ENCODE measurements at regions not wholly inside any gene's neighbourhood (a gene's known extent, or its start where the extent isn't known, plus 50 kb on each side); places are given as distances from the start of the nearest gene placed in this dataset.

GRCh38 chr5:145697251-145697990 lies 137.7 kb downstream of the PRELID2 start (continued):
- TF ChIP-seq FOS (IDR thresholded peaks at IDR 0.05; ENCODE audit: low read depth, low read length): no peak
- TF ChIP-seq RAD21 (IDR thresholded peaks at IDR 0.05; ENCODE audit: low read length): peak; percentile 53

DNA sequence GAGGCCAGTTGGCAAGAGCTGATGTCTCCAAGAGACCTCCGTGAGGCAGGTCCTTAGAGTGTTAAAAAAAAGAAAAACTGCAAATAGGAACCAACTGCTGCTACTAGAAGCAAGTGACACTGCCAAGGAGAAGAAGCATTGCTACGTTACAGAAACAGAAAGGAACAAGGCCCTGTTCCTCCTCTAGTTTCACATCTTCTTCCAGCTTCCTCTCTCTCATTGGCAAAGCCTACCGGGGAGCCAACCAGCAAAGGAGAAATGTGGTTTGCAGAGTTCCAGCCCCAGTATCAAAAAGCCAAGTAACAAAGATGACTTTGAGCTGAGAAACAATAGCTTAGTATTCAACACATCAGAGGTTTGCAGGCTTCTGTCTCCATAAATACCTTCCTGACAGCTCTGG lies 145.9 kb downstream of the PRELID2 start:
- Histone ChIP-seq H3K14ac (replicated peaks; ENCODE audit: low read depth, low read length) (no peak overlapping the region), H4K91ac (ENCODE audit: insufficient read depth, low read depth, low read length) (no peak overlapping the region), H2AK9ac (replicated peaks; ENCODE audit: low read depth, low read length, poor library complexity) (no peak overlapping the region), H2AFZ (replicated peaks; ENCODE audit: low read length, poor library complexity) (no peak overlapping the region), H2BK120ac (ENCODE audit: low read depth, low read length) (no peak overlapping the region), H2BK15ac (ENCODE audit: low read depth, low read length) (no peak overlapping the region), H2BK5ac (ENCODE audit: low read depth, low read length, poor library complexity, severe bottlenecking) (no peak overlapping the region), H3K9me1 (ENCODE audit: insufficient read depth, low read length) (no peaks in the 10 kb centered on the region), H3K4ac (ENCODE audit: low read depth, low read length) (no peak overlapping the region), H2AK5ac (ENCODE audit: low read depth, low read length) (no peak overlapping the region), H4K8ac (ENCODE audit: low read depth in 2 of 2, low read length in 2 of 2) (no peak overlapping the region), H3K4me3 (ENCODE audit: insufficient read depth, low read depth, low read length) (no peak overlapping the region), H3K56ac (ENCODE audit: extremely low read depth, insufficient read depth, low read length) (no peak overlapping the region), H3K27ac (ENCODE audit: insufficient read depth, low read length) (no peak overlapping the region), H3K4me1 (ENCODE audit: control insufficient read depth, insufficient read depth, low read length) (no peaks in the 10 kb centered on the region), H2BK20ac (ENCODE audit: low read depth, low read length) (no peak overlapping the region), H4K20me1 (ENCODE audit: insufficient read depth, low read length) (no peaks in the 10 kb centered on the region), H3K9ac (ENCODE audit: low read depth, low read length) (no peak overlapping the region), H3K4me2 (ENCODE audit: low read depth, low read length) (no peak overlapping the region), H3K23ac (ENCODE audit: low read depth, low read length) (no peak overlapping the region), H3K18ac (ENCODE audit: low read depth, low read length) (no peak overlapping the region), H3K79me1 (ENCODE audit: low read depth in 1 of 2, low read length in 2 of 2) (no peaks in the 10 kb centered on the region), H4K5ac (ENCODE audit: low read depth, low read length) (no peak overlapping the region), H3K9me3 (ENCODE audit: control insufficient read depth, insufficient read depth, low read length) (no peaks in the 10 kb centered on the region), H3K36me3 (ENCODE audit: control insufficient read depth, insufficient read depth, low read length) (no peaks in the 10 kb centered on the region), H3K27me3 (ENCODE audit: control insufficient read depth, insufficient read depth, low read length) (no peaks in the 10 kb centered on the region)
- CTCF ChIA-PET: interaction anchor here (0.6 to 1.2 kb wide), 3 partner anchors 30 to 136 kb away, joined by 3 to 5 read pairs (median 5); no protein-coding TSS in a partner anchor
- in situ Hi-C loops (cut with MboI; ENCODE audit: low sequenced_read_pairs) (loop anchor here (10.0 kb wide), 1 partner anchor 366 kb away; no protein-coding TSS in a partner anchor), dilution Hi-C loops (cut with HindIII; ENCODE audit: low sequenced_read_pairs, unreplicated experiment) (no loop called here), intact Hi-C loops (cut with micrococcal nuclease) (no loop called here)
- DNase-seq (no peak), ATAC-seq (ENCODE audit: low read depth) (no peak)
- POLR2A ChIA-PET (ENCODE audit: unreplicated experiment): no interaction called here
- no CpG with 5 or more reads among the region's 3 CpGs for WGBS, 2 experiments (ENCODE audit: extremely low coverage in 2 of 2, insufficient read length in 1 of 2)
- BruUV-seq (replicated peaks): no TSS peak
- TF ChIP-seq MAFK (IDR thresholded peaks at IDR 0.05; ENCODE audit: low read depth, low read length) (no peak), MXI1 (IDR thresholded peaks at IDR 0.05; ENCODE audit: borderline replicate concordance, low read depth, low read length) (no peak), SMC3 (IDR thresholded peaks at IDR 0.05; ENCODE audit: low read depth, low read length) (no peak)

Measured in IMR-90 (cell line).